OCI-LY3 (cell line): ENCODE measurements at regions not wholly inside any gene's neighbourhood (a gene's known extent, or its start where the extent isn't known, plus 50 kb on each side); places are given as distances from the start of the nearest gene placed in this dataset.

ENCODE experiments used
- CTCF ChIP-seq: fragments of 200-600, 300-600 bp; sonication (generic); IDR thresholded peaks from 2 replicates; pipeline ENCODE4 v1.5.1; 2014; ENCODE audit warnings: antibody characterized with exemption, low read length, low read depth
- EZH2phosphoT487 ChIP-seq: fragments of 200-600 bp; shearing (Covaris generic); IDR thresholded peaks from 2 replicates; pipeline ENCODE4 v1.6.1; 2018; ENCODE audit warnings: antibody characterized with exemption, mixed run types, low read depth

DNA sequence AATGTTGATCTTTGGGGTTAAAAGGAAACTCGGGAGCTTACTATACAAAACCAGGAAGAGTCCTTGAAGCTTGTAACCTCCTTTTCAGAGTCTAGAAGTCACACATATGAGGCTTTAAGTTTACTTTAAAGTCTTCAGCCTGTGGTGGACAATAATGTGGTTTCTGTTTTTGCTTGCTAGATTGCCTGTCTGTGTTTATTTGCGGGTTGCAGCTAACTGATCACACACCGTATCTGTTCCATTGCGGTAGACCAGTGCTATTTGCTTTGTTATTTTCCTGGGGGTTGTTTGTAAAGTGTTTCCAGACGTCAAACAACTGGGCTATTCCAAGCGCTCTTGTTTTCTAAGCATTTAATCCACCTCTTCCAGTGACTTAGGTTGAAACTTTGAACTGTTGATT is 143.0 kb upstream of the GYPA start:
- TF ChIP-seq CTCF (no peak), EZH2phosphoT487 (no peak)
